ENCODE measurements at regions not wholly inside any gene's neighbourhood (a gene's known extent, or its start where the extent isn't known, plus 50 kb on each side); places are given as distances from the start of the nearest gene placed in this dataset.

DNA sequence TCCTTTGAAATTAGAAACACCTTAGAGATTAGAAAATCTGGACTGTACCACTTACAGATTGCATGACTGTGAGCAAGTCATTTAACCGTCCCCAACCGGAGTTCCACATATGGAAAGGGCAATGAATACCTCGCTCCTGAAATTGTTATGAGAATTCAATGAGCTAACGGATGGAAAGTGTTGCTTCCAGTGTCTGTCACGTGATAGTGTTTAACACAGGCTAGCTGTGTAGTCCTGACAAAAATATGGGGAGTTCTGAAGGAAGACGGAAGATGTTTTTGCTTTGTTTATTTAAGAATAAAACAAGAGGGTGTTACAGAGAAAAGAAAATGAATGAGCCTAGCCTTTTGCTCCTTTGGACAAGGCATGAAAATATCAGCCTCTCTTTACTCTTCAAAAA is 150.7 kb upstream of the SEMA6D start:
- H3K27ac ChIP-seq, result no peak overlapping the region
- intact Hi-C loops (cut with DNase I), result no loop called here
- no peaks in the 10 kb centered on the region for H3K9me3 ChIP-seq
- no peaks in the 10 kb centered on the region for H3K27me3 ChIP-seq
- H3K4me1 ChIP-seq, result peaks cover 0 to 8% of the 10 kb centered on the region in 2 donors
- TF ChIP-seq POLR2A (IDR thresholded peaks at IDR 0.05), result no peak
- TF ChIP-seq, protein P1, sequence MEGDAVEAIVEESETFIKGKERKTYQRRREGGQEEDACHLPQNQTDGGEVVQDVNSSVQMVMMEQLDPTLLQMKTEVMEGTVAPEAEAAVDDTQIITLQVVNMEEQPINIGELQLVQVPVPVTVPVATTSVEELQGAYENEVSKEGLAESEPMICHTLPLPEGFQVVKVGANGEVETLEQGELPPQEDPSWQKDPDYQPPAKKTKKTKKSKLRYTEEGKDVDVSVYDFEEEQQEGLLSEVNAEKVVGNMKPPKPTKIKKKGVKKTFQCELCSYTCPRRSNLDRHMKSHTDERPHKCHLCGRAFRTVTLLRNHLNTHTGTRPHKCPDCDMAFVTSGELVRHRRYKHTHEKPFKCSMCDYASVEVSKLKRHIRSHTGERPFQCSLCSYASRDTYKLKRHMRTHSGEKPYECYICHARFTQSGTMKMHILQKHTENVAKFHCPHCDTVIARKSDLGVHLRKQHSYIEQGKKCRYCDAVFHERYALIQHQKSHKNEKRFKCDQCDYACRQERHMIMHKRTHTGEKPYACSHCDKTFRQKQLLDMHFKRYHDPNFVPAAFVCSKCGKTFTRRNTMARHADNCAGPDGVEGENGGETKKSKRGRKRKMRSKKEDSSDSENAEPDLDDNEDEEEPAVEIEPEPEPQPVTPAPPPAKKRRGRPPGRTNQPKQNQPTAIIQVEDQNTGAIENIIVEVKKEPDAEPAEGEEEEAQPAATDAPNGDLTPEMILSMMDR (IDR thresholded peaks at IDR 0.05), result no peak
- 90 to 92% methylated on average over 6 of the region's 6 CpGs for WGBS, 2 donors
- H3K4me3 ChIP-seq (replicated peaks in 1 of 3), result no peak overlapping the region
- no peak for DNase-seq
- no peaks in the 10 kb centered on the region for H3K36me3 ChIP-seq

DNA sequence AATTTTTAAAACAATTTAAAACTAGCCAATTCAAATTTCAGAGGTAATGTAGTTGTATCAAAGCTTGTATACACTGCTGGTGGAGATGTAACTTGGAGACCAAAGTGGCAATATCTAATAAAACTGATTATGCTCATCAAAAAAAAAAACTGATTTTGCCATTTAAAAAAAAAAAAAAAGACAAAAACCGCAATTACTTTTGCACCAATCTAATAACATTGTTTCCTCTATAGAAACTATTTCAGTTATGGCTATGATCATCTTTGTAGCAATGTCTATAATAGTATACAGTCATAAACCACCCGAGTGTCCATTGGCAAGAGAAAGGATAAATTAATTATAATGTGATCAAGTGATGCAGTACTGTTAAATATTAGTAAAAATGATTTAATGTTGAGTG is 149.3 kb upstream of the SEMA6D start:
- Histone ChIP-seq H3K36me3 (no peaks in the 10 kb centered on the region), H3K9me3 (no peaks in the 10 kb centered on the region), H3K4me3 (replicated peaks in 1 of 3) (no peak overlapping the region), H3K27me3 (no peaks in the 10 kb centered on the region), H3K4me1 (peaks cover 0 to 8% of the 10 kb centered on the region in 2 donors), H3K27ac (no peak overlapping the region)
- 91 to 94% methylated on average over 2 of the region's 2 CpGs for WGBS, 2 donors
- DNase-seq, result no peak
- no peak for TF ChIP-seq POLR2A (IDR thresholded peaks at IDR 0.05)
- TF ChIP-seq, protein P1 (IDR thresholded peaks at IDR 0.05), result no peak
- intact Hi-C loops (cut with DNase I), result no loop called here

DNA sequence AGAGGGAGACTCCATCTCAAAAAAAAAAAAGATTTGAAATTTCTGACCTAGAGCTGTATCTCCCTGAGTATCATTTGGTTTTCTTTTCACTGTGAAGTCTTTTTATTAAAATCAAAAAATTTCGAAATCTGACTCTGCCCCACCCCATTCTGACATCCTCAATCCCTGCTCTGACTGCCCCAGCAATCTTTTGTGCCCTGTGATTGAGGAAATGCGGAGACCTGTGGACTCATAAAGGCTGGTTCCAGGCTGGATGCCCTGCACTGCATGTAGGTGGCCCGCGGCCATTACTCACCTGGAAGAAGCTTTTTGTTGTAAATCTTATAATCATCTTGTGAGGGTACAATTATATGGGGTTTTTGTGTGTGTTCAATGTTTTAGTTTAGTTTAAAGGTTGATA is 147.3 kb upstream of the SEMA6D start:
- Histone ChIP-seq H3K27me3 (no peaks in the 10 kb centered on the region), H3K4me1 (peaks cover 0 to 8% of the 10 kb centered on the region in 2 donors), H3K36me3 (no peaks in the 10 kb centered on the region), H3K9me3 (no peaks in the 10 kb centered on the region), H3K4me3 (replicated peaks in 1 of 3) (no peak overlapping the region), H3K27ac (no peak overlapping the region)
- TF ChIP-seq POLR2A (IDR thresholded peaks at IDR 0.05), result no peak
- TF ChIP-seq, protein P1 (IDR thresholded peaks at IDR 0.05), result no peak
- DNase-seq, result no peak
- intact Hi-C loops (cut with DNase I), result no loop called here
- 96 to 99% methylated on average over 4 of the region's 4 CpGs for WGBS, 2 donors

DNA sequence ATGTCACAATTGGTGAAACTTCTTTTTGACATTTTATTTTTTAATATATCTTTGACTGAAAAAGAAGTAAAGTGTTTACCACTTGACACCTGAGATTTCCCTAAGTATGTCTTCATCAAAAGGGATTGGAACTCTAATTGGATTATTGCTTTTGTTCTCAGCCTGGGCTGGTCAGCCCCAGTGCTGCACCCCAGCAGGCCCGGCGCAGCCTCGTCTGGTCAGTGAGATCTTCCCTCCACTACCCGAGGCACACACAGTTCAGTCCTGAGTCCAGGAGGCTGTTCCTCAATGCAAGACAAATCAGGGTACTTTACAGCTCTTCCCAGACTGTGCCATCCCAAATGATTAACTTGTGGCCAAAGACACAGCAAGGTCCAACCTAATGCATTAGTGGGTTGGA is 146.9 kb upstream of the SEMA6D start:
- no peak for DNase-seq
- no peak overlapping the region for H3K27ac ChIP-seq
- H3K36me3 ChIP-seq, result no peaks in the 10 kb centered on the region
- intact Hi-C loops (cut with DNase I), result no loop called here
- 70 to 72% methylated on average over 4 of the region's 4 CpGs for WGBS, 2 donors
- H3K4me1 ChIP-seq, result peaks cover 0 to 8% of the 10 kb centered on the region in 2 donors
- no peak for TF ChIP-seq POLR2A (IDR thresholded peaks at IDR 0.05)
- TF ChIP-seq, protein P1 (IDR thresholded peaks at IDR 0.05), result no peak
- no peaks in the 10 kb centered on the region for H3K27me3 ChIP-seq
- H3K4me3 ChIP-seq (replicated peaks in 1 of 3), result no peak overlapping the region
- H3K9me3 ChIP-seq, result no peaks in the 10 kb centered on the region

DNA sequence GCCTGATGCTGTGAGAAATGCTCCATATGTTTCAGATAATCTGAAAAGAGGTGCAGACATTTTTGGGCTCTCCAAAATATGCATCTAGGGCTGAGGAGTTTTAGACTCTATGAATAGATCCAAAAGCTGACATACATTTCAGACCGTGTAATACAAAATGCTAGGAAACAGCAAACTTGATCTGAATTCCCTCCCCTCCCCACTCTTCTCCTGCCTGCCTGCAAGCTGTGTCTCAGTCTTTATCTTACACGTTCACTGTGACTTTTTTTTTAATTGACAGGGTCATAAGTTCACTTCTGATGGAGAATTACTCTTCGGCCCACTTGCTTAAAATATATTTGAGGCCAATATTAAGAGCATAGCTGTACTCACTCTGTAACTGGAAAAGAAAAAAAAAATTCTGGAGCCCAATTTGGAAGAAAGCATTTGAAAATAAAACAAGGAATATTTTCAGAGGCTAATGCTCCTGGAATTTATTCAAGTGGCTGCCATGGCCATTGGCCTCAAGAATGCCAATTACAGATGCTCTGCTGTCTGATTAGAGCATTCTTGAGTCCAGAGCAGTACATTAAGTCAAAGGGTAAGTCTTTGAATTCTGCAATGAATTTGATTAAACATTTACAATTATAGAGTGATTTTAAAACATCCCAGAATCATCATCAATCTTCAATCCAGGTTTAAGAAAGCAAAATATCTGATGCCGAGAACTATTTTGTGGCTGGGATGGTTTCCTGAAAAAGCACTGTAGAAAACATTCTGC is 146.2 kb upstream of the SEMA6D start:
- WGBS, 2 donors, result 66 to 71% methylated on average over 4 of the region's 4 CpGs
- intact Hi-C loops (cut with DNase I), result no loop called here

More for the DNA sequence above, 146.2 kb upstream of the SEMA6D start:
- Histone ChIP-seq H3K36me3 (no peaks in the 10 kb centered on the region), H3K4me3 (replicated peaks in 1 of 3) (no peak overlapping the region), H3K9me3 (no peaks in the 10 kb centered on the region), H3K27ac (no peak overlapping the region), H3K27me3 (no peaks in the 10 kb centered on the region), H3K4me1 (peaks cover 0 to 8% of the 10 kb centered on the region in 2 donors)
- no peak for DNase-seq
- no peak for TF ChIP-seq POLR2A (IDR thresholded peaks at IDR 0.05)
- TF ChIP-seq, protein P1 (IDR thresholded peaks at IDR 0.05), result no peak

Data from thyroid gland (tissue), 4 donors.